ENCODE measurements at regions not wholly inside any gene's neighbourhood (a gene's known extent, or its start where the extent isn't known, plus 50 kb on each side); places are given as distances from the start of the nearest gene placed in this dataset.

GRCh38 chrX:2559124-2559523 is 58.3 kb upstream of the DHRSX start:
- TF ChIP-seq CTCF (IDR thresholded peaks at IDR 0.05; ENCODE audit: low read depth, low read length, poor library complexity, severe bottlenecking) = no peak
- TF ChIP-seq EZH2phosphoT487 (IDR thresholded peaks at IDR 0.05; ENCODE audit: borderline replicate concordance, low read length) = no peak

All from DOHH2 (cell line).